GM23248 (cell line): ENCODE measurements at regions not wholly inside any gene's neighbourhood (a gene's known extent, or its start where the extent isn't known, plus 50 kb on each side); places are given as distances from the start of the nearest gene placed in this dataset.

Source experiments
- DNase-seq: peaks from one replicate; pipeline ENCODE4 v3.0.0-alpha.2; 2015
- H2AFZ ChIP-seq: fragments of 200-600 bp; sonication (generic); 2 replicates; pipeline ENCODE4 v1.6.1; 2016; ENCODE audit warnings: antibody characterized with exemption
- H3F3A ChIP-seq: fragments of 200-600 bp; sonication (generic); 2 replicates; pipeline ENCODE4 v1.6.1; 2016; ENCODE audit warnings: mild to moderate bottlenecking, antibody characterized with exemption, mixed run types; ENCODE audit not compliant: insufficient read depth
- H3K27ac ChIP-seq: fragments of 200-600 bp; sonication (generic); 2 replicates; pipeline ENCODE4 v1.5.1; 2016; ENCODE audit warnings: mild to moderate bottlenecking
- H3K27me3 ChIP-seq: fragments of 200-600 bp; sonication (generic); replicated peaks from 2 replicates; pipeline ENCODE4 v1.6.1; 2016; ENCODE audit warnings: mild to moderate bottlenecking; ENCODE audit not compliant: insufficient read depth
- H3K36me3 ChIP-seq: fragments of 200-600 bp; sonication (generic); 2 replicates; pipeline ENCODE4 v1.6.1; 2016; ENCODE audit warnings: low read depth, mild to moderate bottlenecking
- H3K4me1 ChIP-seq: fragments of 200-600 bp; sonication (generic); 2 replicates; pipeline ENCODE4 v1.6.1; 2016; ENCODE audit warnings: mild to moderate bottlenecking; ENCODE audit not compliant: insufficient read depth
- H3K4me2 ChIP-seq: fragments of 200-600 bp; sonication (generic); one replicate; pipeline ENCODE4 v1.6.1; 2016; ENCODE audit warnings: mild to moderate bottlenecking; ENCODE audit not compliant: unreplicated experiment
- H3K4me3 ChIP-seq: fragments of 200-600 bp; sonication (generic); 2 replicates; pipeline ENCODE4 v1.5.1; 2016; ENCODE audit warnings: mild to moderate bottlenecking
- H3K79me2 ChIP-seq: fragments of 200-600 bp; sonication (generic); 2 replicates; pipeline ENCODE4 v1.6.1; 2016; ENCODE audit warnings: mild to moderate bottlenecking; ENCODE audit not compliant: insufficient read depth
- H3K9ac ChIP-seq: fragments of 200-600 bp; sonication (generic); 2 replicates; pipeline ENCODE4 v1.6.1; 2016; ENCODE audit warnings: mild to moderate bottlenecking
- H3K9me2 ChIP-seq: fragments of 200-600 bp; sonication (generic); 2 replicates; pipeline ENCODE4 v1.6.1; 2016; ENCODE audit warnings: mixed run types, mild to moderate bottlenecking, moderate library complexity; ENCODE audit not compliant: insufficient read depth
- H3K9me3 ChIP-seq: fragments of 200-600 bp; sonication (generic); one replicate; pipeline ENCODE4 v1.6.1; 2017; ENCODE audit warnings: low read depth
- H4K20me1 ChIP-seq: fragments of 200-600 bp; sonication (generic); 2 replicates; pipeline ENCODE4 v1.6.0; 2016; ENCODE audit not compliant: insufficient read depth
- EZH2 ChIP-seq: fragments of 200-600 bp; sonication (generic); IDR thresholded peaks from 2 replicates; pipeline ENCODE4 v1.6.1; 2018; ENCODE audit warnings: antibody characterized with exemption, mild to moderate bottlenecking; ENCODE audit not compliant: insufficient read depth, poor library complexity, severe bottlenecking
- EZH2phosphoT487 ChIP-seq: fragments of 200-600 bp; sonication (generic); IDR thresholded peaks from 2 replicates; pipeline ENCODE4 v1.6.1; 2018; ENCODE audit warnings: antibody characterized with exemption, moderate library complexity, mild to moderate bottlenecking, low read depth; ENCODE audit not compliant: insufficient read depth
- WGBS, 2 experiments: methylation state at CpG; one replicate each; pipeline ENCODE4 v1.1.6; 2015 to 2017; ENCODE audit warnings: low lambda C conversion rate in 2 of 2, low coverage in 1 of 2; ENCODE audit errors: missing lambda C conversion rate in 2 of 2; 5-methylcytosine and 5-hydroxymethylcytosine counted together
- in situ Hi-C: fragments of 300-500 bp; cut with MboI; formaldehyde crosslinking; loops from 2 replicates; pipeline ENCODE4 v1.15.0; 2020

GRCh38 chr6:54717849-54718455, 128.6 kb upstream of the FAM83B start:
- no peak overlapping the region for H3K9ac ChIP-seq
- no peak overlapping the region for H3K4me2 ChIP-seq
- no peak overlapping the region for H2AFZ ChIP-seq
- H3K4me3 ChIP-seq = no peak overlapping the region
- no peaks in the 10 kb centered on the region for H3K9me3 ChIP-seq
- WGBS, 2 experiments = 59 to 65% methylated on average over 5 of the region's 5 CpGs
- H3K9me2 ChIP-seq = no peaks in the 10 kb centered on the region
- H4K20me1 ChIP-seq = no peaks in the 10 kb centered on the region
- H3K79me2 ChIP-seq = no peaks in the 10 kb centered on the region
- H3K27ac ChIP-seq = no peak overlapping the region
- DNase-seq = peak; percentile 37
- no peak for TF ChIP-seq EZH2
- TF ChIP-seq EZH2phosphoT487 = no peak
- no peaks in the 10 kb centered on the region for H3K27me3 ChIP-seq
- in situ Hi-C loops = no loop called here
- H3K4me1 ChIP-seq = no peaks in the 10 kb centered on the region
- H3F3A ChIP-seq = no peaks in the 10 kb centered on the region
- H3K36me3 ChIP-seq = no peaks in the 10 kb centered on the region

GRCh38 chr6:54718541-54719023, 128.0 kb upstream of the FAM83B start:
- in situ Hi-C loops = no loop called here
- TF ChIP-seq EZH2 = no peak
- no peak for TF ChIP-seq EZH2phosphoT487
- H3K4me3 ChIP-seq = no peak overlapping the region
- WGBS, 2 experiments = 63 to 65% methylated on average over 6 of the region's 6 CpGs
- no peak overlapping the region for H3K9ac ChIP-seq
- H2AFZ ChIP-seq = no peak overlapping the region
- no peaks in the 10 kb centered on the region for H3K9me3 ChIP-seq
- no peaks in the 10 kb centered on the region for H3F3A ChIP-seq
- no peak overlapping the region for H3K4me2 ChIP-seq
- H3K4me1 ChIP-seq = no peaks in the 10 kb centered on the region
- no peaks in the 10 kb centered on the region for H3K79me2 ChIP-seq
- no peaks in the 10 kb centered on the region for H3K36me3 ChIP-seq
- no peaks in the 10 kb centered on the region for H3K27me3 ChIP-seq
- no peak for DNase-seq
- no peaks in the 10 kb centered on the region for H4K20me1 ChIP-seq
- H3K27ac ChIP-seq = no peak overlapping the region
- H3K9me2 ChIP-seq = no peaks in the 10 kb centered on the region

GRCh38 chr6:54719131-54719530, 127.4 kb upstream of the FAM83B start:
- in situ Hi-C loops = no loop called here
- Histone ChIP-seq H3K9me2 (no peaks in the 10 kb centered on the region), H3K4me1 (no peaks in the 10 kb centered on the region), H3F3A (no peaks in the 10 kb centered on the region), H3K9me3 (no peaks in the 10 kb centered on the region), H3K79me2 (no peaks in the 10 kb centered on the region), H2AFZ (no peak overlapping the region), H3K27ac (no peak overlapping the region), H3K4me2 (no peak overlapping the region), H3K4me3 (no peak overlapping the region), H3K9ac (no peak overlapping the region), H3K27me3 (no peaks in the 10 kb centered on the region), H4K20me1 (no peaks in the 10 kb centered on the region), H3K36me3 (no peaks in the 10 kb centered on the region)
- TF ChIP-seq EZH2 (no peak), EZH2phosphoT487 (no peak)
- no peak for DNase-seq

GRCh38 chr6:54719633-54720032, 126.9 kb upstream of the FAM83B start:
- WGBS, 2 experiments = 0% methylated on average over 1 of the region's 1 CpG
- Histone ChIP-seq H3K9me2 (no peaks in the 10 kb centered on the region), H3K4me2 (no peak overlapping the region), H3K27me3 (0 out of 2 replicates have a peak, but pooled peaks cover 2% of the 10 kb centered on the region), H3K36me3 (no peaks in the 10 kb centered on the region), H4K20me1 (no peaks in the 10 kb centered on the region), H3K4me3 (no peak overlapping the region), H3F3A (no peaks in the 10 kb centered on the region), H3K4me1 (no peaks in the 10 kb centered on the region), H3K9ac (no peak overlapping the region), H2AFZ (no peak overlapping the region), H3K9me3 (no peaks in the 10 kb centered on the region), H3K79me2 (no peaks in the 10 kb centered on the region), H3K27ac (no peak overlapping the region)
- TF ChIP-seq EZH2phosphoT487 (no peak), EZH2 (no peak)
- in situ Hi-C loops = no loop called here
- no peak for DNase-seq

GRCh38 chr6:54722328-54722727, 124.2 kb upstream of the FAM83B start:
- Histone ChIP-seq H4K20me1 (no peaks in the 10 kb centered on the region), H3K27me3 (0 out of 2 replicates have a peak, but pooled peaks cover 6% of the 10 kb centered on the region), H3K9me2 (no peaks in the 10 kb centered on the region), H3K27ac (no peak overlapping the region), H3F3A (no peaks in the 10 kb centered on the region), H2AFZ (no peak overlapping the region), H3K79me2 (no peaks in the 10 kb centered on the region), H3K4me3 (no peak overlapping the region), H3K9ac (no peak overlapping the region), H3K9me3 (no peaks in the 10 kb centered on the region), H3K4me1 (no peaks in the 10 kb centered on the region), H3K36me3 (no peaks in the 10 kb centered on the region), H3K4me2 (no peak overlapping the region)
- 52 to 55% methylated on average over 3 of the region's 3 CpGs for WGBS, 2 experiments
- TF ChIP-seq EZH2 = no peak
- no peak for TF ChIP-seq EZH2phosphoT487
- peak; percentile 10 for DNase-seq
- in situ Hi-C loops = no loop called here
